GM19455 (cell line): ENCODE measurements at regions not wholly inside any gene's neighbourhood (a gene's known extent, or its start where the extent isn't known, plus 50 kb on each side); places are given as distances from the start of the nearest gene placed in this dataset.
"Not testable (repeated sequence)": the region's sequence is repeated elsewhere in the genome, so short reads cannot be mapped to it uniquely, and the experiment has no call there.

ENCODE experiments used
- ATAC-seq: cut with Tn5 transposase; IDR thresholded peaks from one replicate; pipeline ENCODE4 v1.9.1; 2021; ENCODE audit not compliant: unreplicated experiment

DNA sequence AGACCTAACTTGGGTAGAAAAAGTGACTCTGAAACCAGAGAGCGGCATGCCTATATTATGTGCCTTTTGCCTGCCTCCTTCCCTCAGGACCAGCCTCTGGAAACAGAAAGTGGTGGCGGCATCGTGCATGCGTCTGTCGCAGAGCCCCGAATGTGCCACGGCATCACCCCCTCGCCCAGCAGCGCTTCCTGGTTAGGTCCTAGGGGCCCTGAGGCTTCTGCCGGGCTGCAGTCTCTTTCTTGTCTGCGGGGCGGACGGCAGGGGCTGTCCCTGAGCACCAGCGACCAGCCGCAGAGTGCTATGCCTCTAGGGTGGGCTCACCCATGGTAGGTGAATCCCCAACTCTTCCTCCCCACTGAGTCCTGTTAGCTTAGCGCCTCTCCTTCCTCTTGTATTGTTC lies 68.7 kb downstream of the VSIG4 start:
- no peak for ATAC-seq

DNA sequence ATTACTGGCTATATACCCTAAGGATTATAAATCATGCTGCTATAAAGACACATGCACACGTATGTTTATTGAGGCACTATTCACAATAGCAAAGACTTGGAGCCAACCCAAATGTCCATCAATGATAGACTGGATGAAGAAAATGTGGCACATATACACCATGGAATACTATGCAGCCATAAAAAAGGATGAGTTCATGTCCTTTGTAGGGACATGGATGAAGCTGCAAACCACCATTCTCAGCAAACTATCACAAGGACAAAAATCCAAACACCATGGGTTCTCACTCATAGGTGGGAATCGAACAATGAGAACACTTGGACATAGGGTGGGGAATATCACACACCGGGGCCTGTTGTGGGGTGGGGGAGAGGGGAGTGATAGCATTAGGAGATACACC lies 72.7 kb downstream of the VSIG4 start:
- ATAC-seq = not testable (repeated sequence)

DNA sequence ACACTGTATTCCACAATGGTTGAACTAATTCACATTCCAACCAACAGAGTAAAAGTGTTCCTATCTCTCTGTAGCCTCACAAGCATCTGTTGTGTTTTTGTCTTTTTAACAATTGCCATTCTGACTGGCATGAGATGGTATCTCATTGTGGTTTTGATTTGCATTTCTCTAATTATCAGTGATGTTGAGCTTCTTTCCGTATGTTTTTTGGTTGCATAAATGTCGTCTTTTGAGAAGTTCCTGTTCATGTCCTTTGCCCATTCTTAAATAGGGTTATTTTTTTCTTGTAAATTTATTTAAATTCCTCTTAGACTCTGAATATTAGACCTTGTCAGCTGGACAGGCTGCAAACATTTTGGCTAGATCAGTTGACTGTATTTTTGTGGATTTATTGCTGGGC lies 78.2 kb downstream of the VSIG4 start:
- no peak for ATAC-seq

DNA sequence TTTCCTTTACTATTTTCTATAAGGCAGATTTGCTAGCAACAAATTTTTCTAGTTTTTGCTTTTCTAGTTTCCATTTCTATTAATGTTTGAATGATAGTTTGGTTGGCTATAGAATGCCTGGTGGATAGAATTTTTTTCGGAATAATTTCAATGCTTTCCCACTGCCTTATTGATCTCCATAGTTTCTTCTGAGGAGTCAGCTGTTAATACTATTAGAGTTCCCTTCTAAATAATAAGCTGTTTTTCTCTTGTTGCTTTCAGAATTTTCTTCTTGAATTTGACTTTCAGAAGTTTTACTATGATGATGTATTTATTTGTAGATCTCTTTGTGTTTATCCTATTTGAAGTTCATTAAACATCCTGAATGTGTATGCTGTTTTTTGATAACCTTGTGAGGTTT lies 91.8 kb downstream of the VSIG4 start:
- no peak for ATAC-seq

DNA sequence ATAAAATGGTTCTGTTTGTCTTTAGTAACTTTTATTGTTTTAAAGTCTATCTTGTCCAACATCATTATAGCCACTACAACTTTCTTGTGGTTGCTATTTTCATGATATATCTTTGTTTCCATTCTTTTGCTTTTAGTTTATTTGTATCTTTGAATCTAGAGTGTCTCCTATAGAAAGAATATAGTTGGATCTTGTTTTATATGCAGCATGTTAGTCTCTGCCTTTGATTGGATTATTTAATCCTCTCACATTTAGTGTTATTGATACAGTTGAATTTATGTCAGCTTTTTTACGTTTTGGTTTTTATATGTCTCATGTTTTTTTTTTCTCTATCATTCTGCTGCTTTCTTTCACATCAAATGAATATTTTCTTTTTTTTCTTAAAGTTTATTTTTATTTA lies 98.1 kb downstream of the VSIG4 start:
- no peak for ATAC-seq

DNA sequence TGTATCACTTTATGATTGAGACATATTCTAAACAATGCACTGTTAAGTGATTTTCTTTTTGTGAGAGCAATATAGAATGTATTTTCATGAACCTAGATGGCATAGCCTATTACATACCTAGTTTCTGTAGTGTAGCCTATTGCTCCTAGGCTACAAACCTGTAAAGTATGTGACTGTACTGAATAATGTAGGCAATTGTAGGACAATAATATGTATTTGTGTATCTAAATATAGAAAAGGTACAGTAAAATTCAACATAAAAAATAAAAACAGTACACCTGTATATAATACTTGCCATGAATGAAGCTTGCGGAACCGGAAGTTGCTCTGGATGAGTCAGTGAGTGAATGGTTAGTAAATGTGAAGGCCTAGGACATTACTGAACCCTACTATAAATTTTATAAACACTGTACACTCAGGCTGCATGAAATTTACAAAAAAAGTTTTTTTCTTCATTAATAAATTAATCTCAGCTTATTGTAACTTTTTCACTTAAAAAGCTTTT lies 106.7 kb downstream of the VSIG4 start:
- no peak for ATAC-seq

DNA sequence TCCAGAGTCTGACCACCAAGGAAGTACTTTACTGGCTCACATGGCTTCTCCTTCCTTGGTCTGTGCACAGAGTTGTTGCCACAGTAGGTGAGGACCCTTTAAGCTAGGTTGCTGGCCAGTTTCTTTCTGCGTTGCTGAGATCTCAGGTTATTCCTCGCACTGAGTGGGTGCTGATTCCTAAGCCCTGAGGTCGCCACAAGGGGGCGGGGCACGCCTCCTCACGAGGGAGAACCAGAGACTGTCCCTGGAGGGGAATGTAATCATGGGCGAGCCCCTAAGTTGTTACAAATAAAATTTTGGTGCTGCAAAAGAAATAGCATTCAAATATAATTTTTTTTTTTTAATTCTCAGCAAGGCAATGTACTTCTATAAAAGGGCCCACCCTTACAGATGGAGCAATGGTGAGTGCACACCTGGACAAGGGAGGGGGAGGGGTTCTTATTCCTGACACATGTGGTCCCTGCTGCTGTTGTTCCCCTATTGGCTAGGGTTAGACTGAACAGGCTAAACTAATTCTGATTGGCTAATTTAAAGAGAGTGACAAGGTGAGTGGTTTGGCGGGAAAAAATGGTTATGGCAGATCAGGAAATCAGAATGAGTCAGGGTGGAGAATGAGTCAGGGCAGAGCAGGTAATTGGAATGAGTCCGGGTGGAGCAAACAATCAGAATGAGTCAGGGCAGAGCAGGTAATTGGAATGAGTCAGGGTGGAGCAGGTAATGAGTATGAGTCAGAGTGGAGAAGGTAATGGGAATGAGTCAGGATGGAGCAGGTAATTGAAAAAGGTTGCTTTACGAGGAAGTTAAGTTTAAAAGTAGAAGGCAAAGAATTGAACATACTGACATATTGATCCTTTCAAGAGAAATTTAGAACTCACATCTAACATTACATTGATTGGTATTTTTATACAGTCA lies 107.5 kb downstream of the VSIG4 start:
- no peak for ATAC-seq

DNA sequence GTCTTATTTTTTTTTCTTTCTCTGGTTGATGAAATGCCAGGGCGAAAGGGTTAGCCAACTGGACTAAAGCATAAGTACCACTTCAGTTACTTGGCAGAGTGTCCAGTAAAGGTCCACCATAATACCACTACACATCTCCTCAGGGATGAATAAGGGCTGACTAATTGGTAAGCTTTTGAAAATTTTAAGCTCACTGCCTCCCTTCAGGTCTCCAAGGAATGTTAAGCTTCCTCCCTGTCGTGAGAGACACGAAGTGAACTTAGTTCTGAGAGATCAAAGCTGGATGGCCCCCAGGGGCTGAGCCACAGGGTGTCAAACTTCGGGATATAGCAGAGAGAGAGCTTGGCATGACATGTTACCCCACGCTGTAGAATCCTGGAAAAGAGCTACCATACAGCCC lies 111.4 kb downstream of the VSIG4 start:
- no peak for ATAC-seq

DNA sequence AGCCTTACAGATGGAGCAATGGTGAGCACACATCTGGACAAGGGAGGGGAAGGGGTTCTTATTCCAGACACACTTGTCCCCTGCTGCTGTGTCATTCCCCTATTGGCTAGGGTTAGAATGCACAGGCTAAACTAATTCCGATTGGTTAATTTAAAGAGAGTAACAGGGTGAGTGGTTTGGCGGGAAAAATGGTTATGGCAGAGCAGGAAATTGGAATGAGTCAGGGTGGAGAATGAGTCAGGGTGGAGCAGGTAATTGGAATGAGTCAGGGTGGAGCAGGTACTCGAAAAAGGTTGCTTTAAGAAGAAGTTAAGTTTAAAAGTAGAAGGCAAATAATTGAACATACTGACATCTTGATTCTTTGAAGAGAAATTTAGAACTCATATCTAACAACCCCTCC lies 112.5 kb downstream of the VSIG4 start:
- not testable (repeated sequence) for ATAC-seq

DNA sequence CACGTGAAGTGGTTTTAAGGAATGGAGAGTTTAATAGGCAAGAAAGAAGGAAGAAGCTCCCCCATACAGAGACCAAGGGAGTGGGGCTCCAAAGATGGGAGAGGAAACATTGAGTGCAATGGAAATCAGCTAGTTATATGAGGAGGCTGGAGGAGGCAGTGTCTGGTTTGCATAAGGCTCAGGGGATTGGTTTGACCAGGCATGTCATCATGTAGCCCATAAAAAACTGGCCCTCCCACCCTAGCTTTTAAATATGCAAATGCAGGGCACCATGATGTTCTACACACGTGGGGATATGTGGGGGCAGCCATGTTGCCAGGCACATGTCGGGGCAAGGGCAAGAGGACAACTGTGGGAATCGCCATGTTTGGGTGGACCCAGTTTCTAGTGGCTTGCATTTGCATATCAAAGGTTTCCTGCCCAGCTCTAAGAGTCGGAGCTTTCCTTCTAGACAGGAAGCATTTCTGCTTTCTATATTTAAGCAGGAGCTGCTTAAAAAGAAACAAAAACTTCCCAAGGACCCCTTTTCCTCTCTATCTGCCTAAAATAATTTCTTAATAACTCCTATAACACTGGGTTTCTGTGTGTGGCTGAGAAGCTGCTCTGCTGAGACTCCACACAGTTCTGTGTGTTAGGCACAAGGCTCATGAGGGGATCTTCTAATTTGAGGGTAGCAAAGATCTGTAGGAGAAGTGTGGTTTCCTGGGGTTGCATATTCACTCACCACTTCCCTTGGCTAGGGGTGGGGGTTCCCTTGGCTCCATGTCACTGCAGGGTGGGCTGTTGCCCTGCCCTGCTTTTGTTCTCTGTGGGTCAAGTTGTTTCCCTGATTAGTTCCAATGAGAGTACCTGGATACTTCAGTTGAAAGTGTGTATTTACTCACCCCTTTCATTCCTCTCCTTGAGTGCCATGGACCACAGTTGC lies 113.5 kb downstream of the VSIG4 start:
- ATAC-seq = no peak

DNA sequence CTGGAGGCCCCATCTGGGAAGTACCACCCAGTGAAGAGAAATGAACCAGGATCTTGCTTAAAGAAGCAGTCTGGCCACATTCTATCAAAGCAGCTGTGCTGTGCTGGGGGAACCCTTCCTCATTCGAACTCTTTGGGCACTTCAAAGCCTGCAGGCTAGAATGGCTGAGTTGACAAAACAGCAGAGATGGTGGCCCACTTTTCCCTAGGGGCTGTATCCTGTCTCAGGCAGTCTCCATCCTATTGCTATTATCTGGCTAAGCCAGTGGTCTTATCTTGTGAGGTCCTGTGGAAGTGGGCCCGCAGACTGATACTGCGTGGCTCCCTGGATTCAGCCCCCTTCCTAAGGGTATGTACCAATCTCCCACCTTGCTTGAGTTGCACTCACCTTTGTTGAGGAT lies 114.3 kb downstream of the VSIG4 start:
- no peak for ATAC-seq

DNA sequence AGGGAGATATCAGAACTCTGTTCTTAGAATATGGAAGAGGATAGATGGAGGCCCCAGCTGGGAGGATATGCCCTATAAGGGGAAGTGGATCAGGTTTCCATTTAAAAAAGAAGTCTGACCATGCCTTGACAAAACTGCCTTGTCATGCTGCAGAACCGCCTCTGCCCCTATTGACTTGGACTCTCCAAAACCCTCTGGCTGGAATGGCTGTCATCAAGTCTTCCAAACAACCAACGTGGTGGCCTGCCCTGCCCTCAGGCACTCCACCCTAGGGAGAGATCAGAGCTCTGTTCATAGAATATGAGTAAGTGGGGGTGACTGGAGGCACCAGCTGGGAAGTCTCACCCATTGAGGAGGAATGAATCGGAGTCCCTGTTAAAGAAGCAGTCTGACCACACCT lies 114.9 kb downstream of the VSIG4 start:
- no peak for ATAC-seq

DNA sequence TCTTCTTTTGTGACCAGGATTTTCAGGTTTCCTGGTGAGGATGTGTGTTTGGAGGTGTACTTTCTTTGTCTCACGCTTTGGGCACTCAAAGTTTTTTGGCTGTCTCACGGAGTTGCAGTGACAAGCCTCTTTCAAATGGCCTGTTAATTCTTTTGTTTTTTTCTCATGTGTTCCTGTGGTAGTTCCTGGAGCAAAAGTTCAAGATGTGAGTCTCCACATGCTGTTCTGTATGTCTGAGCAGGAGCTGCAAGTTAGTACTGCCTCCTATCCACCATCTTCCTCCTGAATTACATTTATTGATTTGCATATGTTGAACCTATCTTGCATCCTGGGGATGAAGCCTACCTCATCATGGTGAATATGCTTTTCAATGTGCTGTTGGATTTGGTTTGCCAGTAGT lies 118.5 kb downstream of the VSIG4 start:
- ATAC-seq = no peak

DNA sequence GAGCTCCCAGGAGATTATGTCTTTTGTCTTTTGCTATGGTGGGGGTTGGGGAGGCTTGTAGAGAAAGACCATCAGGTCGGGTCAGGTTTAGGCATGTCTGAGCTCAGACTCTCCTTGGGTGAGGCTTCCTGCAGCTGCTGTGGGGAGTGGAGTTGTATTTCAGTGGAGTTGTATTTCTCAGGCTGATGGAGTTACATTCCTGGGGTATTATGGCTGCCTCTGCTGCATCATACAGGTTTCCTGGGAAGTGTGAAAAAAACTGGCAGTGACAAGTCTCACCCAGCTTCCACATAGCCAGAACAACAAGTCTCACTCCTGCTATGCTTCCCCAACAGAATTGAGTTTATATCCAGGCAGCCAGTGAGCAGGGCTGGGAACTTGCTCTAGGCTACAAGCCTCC lies 119.3 kb downstream of the VSIG4 start:
- no peak for ATAC-seq

DNA sequence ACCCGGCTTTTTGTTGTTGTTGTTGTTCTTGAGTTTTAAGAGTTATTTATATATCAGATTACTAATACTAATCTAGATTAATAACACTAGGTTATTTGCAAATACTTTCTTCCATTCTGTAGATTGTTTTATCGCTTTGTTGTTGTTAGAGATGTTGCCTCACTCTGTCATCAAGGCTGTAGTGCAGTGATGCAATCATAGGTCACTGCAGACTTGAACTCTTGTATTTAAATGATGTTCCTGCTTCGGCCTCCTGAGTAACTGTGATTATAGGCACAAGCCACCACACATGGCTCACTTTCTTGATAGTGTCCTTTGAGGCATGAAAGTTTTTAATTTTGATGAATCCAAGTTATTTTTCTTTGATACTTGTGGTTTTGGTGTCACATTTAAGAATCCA lies 129.0 kb downstream of the VSIG4 start:
- no peak for ATAC-seq

DNA sequence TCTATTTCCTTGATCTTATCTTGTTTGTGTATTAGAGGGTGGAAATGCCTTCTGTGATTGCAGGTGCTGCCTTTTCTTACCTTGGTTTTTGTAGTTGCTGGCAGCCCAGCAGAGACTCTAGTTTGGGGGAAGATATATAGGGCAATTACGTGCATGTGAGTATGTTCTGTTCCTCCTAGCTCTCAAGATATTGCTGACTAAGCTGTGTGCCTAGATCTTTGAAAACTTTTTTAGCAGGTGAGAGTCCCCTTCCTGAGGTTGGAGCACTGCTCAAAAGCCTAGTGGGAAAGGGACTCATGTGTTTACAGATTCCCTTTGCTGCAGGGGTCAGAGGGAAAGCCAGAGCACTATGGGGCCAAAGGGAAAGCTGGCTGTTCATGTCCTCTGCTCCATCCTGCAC lies 136.1 kb downstream of the VSIG4 start:
- no peak for ATAC-seq

DNA sequence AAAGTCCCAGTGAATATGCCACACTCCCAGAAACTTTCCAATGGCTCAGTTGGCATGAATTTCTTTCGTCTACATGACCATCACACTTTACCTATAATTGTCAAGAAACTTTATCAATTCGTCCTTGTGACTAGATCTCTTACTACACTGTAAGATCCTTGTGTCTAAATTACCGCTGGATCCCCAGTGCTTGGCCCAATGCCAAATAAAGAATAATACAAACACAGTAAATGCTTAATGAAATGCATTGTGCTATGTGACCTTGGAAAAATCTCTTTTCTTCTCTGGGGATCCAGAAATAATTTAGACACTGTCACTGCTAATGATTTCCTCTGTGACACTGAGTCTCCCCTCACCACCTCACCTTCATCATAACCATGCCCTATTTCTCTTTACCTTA lies 137.9 kb downstream of the VSIG4 start:
- no peak for ATAC-seq

DNA sequence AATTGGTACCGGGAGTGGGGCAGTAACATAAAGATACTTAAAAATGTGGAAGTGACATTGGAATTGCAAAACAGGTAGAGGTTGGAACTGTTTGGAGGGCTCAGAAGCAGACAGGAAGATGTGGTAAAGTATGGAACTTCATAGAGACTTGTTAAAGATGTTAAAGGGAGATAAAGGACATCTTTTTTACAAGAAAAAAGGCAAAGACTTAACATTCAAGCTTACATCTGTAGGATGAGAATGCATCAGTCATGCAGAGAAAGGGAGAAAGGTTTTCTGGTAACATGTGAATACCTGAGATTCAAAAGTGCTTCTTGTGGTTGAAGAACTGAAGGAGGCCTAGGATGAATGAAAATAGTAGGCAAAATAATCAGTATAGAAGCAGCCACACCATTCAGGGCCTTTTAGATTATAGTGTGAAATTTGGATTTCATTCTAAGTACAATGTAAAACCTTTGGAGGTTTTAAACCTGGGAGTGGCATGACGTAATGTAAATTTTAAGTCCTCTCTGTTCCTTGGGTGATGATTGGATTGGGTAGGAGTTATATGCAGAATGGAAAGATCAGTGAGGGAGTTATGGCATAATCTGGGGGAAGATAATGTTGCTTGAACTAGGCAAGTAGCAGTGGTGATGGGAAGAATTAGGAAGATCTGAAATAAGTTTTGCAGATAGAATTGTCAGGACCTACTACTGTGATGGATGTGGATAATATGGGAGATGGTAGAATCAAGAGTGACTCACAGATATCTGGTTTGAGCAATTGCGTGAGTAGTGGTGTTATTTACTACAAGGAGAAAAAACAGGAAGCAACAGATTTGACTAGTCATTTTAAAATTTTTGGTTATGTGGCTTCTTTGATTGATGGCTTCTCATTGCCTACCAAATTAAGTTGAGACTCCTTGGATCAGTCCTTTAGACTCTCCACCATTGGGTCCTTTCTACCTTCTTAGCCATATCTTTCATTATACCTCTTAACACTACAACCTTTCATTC lies 138.7 kb downstream of the VSIG4 start:
- ATAC-seq = no peak

DNA sequence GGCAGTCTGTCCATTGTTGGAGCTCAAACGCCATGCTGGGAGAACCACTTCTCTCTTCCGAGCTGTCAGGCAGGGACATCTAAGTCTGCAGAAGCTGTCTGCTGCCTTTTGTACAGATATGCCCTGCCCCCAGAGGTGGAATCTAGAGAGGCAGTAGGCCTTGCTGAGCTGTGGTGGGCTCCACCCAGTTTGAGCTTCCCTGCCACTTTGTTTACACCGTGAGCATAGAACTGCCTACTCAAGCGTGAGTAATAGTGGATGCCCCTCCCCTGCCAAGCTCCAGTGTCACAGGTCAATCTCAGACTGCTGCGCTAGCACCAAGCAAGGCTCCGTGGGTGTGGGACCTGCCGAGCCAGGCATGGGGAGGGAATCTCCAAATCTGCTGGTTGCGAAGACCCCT lies 145.7 kb downstream of the VSIG4 start:
- no peak for ATAC-seq

DNA sequence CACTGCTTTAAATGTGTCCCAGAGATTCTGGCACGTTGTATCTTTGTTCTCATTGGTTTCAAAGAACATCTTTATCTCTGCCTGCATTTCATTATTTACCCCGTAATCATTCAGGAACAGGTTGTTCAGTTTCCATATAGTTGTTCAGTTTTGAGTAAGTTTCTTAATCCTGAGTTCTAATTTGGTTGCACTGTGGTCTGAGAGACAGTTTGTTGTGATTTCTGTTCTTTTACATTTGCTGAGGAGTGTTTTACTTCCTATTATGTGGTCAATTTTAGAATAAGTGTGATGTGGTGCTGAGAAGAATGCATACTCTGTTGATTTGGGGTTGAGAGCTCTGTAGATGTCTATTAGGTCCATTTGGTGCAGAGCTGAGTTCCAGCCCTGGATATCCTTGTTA lies 148.1 kb downstream of the VSIG4 start:
- not testable (repeated sequence) for ATAC-seq

DNA sequence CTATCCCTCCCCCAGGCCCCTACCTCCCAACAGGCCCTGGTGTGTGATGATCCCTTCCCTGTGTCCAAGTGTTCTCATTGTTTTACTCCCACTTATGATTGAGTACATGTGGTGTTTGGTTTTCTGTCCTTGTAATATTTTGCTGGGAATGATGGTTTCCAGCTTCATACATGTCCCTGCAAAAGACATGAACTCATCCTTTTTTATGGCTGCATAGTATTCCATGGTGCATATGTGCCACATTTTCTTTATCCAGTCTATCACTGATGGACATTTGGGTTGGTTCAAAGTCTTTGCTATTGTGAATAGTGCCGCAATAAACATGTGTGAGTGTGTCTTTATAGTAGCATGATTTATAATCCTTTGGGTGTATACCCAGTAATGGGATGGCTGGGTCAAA lies 151.7 kb downstream of the VSIG4 start:
- ATAC-seq = not testable (repeated sequence)
